H9 (cell line): ENCODE measurements at regions not wholly inside any gene's neighbourhood (a gene's known extent, or its start where the extent isn't known, plus 50 kb on each side); places are given as distances from the start of the nearest gene placed in this dataset.

Experiments used
- DNase-seq: peaks from one replicate; pipeline ENCODE4 v3.0.0-alpha.2; 2017
- H2AFZ ChIP-seq: one replicate; pipeline ENCODE4 v1.6.1; 2013; ENCODE audit warnings: mild to moderate bottlenecking, low read length, control low read depth, moderate library complexity
- H2AK5ac ChIP-seq: 2 replicates; pipeline ENCODE4 v1.6.1; 2013; ENCODE audit warnings: low read length, control low read depth, mixed read lengths; ENCODE audit not compliant: insufficient read length
- H2BK120ac ChIP-seq: one replicate; pipeline ENCODE4 v1.6.1; 2013; ENCODE audit warnings: low read depth, mild to moderate bottlenecking, low read length, control low read depth, inconsistent platforms; ENCODE audit not compliant: poor library complexity, severe bottlenecking
- H2BK12ac ChIP-seq: 2 replicates; pipeline ENCODE4 v1.6.1; 2013; ENCODE audit warnings: low read length, control low read depth, mixed read lengths, low read depth; ENCODE audit not compliant: insufficient read length
- H2BK15ac ChIP-seq: 2 replicates; pipeline ENCODE4 v1.6.1; 2013; ENCODE audit warnings: low read depth, low read length, control low read depth
- H2BK20ac ChIP-seq: one replicate; pipeline ENCODE4 v1.6.1; 2013; ENCODE audit warnings: low read depth, mild to moderate bottlenecking, low read length, control low read depth, inconsistent platforms; ENCODE audit not compliant: poor library complexity, severe bottlenecking
- H2BK5ac ChIP-seq: 2 replicates; pipeline ENCODE4 v1.6.1; 2013; ENCODE audit warnings: low read length, control low read depth, mixed read lengths; ENCODE audit not compliant: insufficient read length
- H3K14ac ChIP-seq: 2 replicates; pipeline ENCODE4 v1.6.1; 2013; ENCODE audit warnings: low read length, control low read depth; ENCODE audit not compliant: insufficient read depth
- H3K18ac ChIP-seq: 2 replicates; pipeline ENCODE4 v1.6.1; 2013; ENCODE audit warnings: low read depth, mild to moderate bottlenecking, mixed read lengths, low read length, control low read depth; ENCODE audit not compliant: insufficient read length
- H3K23ac ChIP-seq: 2 replicates; pipeline ENCODE4 v1.6.1; 2013; ENCODE audit warnings: low read length, control low read depth, mixed read lengths, low read depth; ENCODE audit not compliant: insufficient read length
- H3K23me2 ChIP-seq: 2 replicates; pipeline ENCODE4 v1.6.1; 2013; ENCODE audit warnings: low read depth, mild to moderate bottlenecking, mixed read lengths, low read length, control low read depth; ENCODE audit not compliant: insufficient read length, poor library complexity, severe bottlenecking
- H3K27ac ChIP-seq: 2 replicates; pipeline ENCODE4 v1.5.1; 2013; ENCODE audit warnings: low read length, control low read depth, mixed read lengths, low read depth; ENCODE audit not compliant: insufficient read length
- H3K27me3 ChIP-seq: 2 replicates; pipeline ENCODE4 v1.6.1; 2013; ENCODE audit warnings: low read length, control low read depth, inconsistent platforms; ENCODE audit not compliant: insufficient read depth
- H3K4ac ChIP-seq: 2 replicates; pipeline ENCODE4 v1.6.1; 2013; ENCODE audit warnings: low read depth, mild to moderate bottlenecking, control low read depth, inconsistent platforms, low read length, moderate library complexity
- H3K4me1 ChIP-seq: 2 replicates; pipeline ENCODE4 v1.6.1; 2013; ENCODE audit warnings: low read length, control low read depth, inconsistent platforms; ENCODE audit not compliant: insufficient read depth
- H3K4me2 ChIP-seq: 2 replicates; pipeline ENCODE4 v1.6.1; 2013; ENCODE audit warnings: low read length, control low read depth, mixed read lengths; ENCODE audit not compliant: insufficient read length, insufficient read depth
- H3K56ac ChIP-seq: 2 replicates; pipeline ENCODE4 v1.6.1; 2013; ENCODE audit warnings: low read depth, mild to moderate bottlenecking, mixed read lengths, low read length, control low read depth; ENCODE audit not compliant: insufficient read length
- H3K79me1 ChIP-seq: 2 replicates; pipeline ENCODE4 v1.6.1; 2013; ENCODE audit warnings: low read depth, mild to moderate bottlenecking, moderate library complexity, low read length, control low read depth, inconsistent platforms; ENCODE audit not compliant: insufficient read depth, poor library complexity, severe bottlenecking
- H3K79me2 ChIP-seq: 2 replicates; pipeline ENCODE4 v1.6.1; 2013; ENCODE audit warnings: low read length, control low read depth, inconsistent platforms; ENCODE audit not compliant: insufficient read depth
- H3K9ac ChIP-seq: 2 replicates; pipeline ENCODE4 v1.6.1; 2013; ENCODE audit warnings: low read length, control low read depth, mixed read lengths; ENCODE audit not compliant: insufficient read length; ENCODE audit errors: extremely low read depth
- H3K9me3 ChIP-seq: one replicate; pipeline ENCODE4 v1.6.1; 2013; ENCODE audit warnings: low read depth, low read length, inconsistent platforms; ENCODE audit not compliant: control insufficient read depth
- H3T11ph ChIP-seq: one replicate; pipeline ENCODE4 v1.6.1; 2013; ENCODE audit warnings: mild to moderate bottlenecking, low read length, control low read depth, inconsistent platforms
- H4K20me1 ChIP-seq: one replicate; pipeline ENCODE4 v1.6.1; 2013; ENCODE audit not compliant: control insufficient read depth, insufficient read length, insufficient read depth
- H4K5ac ChIP-seq: 2 replicates; pipeline ENCODE4 v1.6.1; 2013; ENCODE audit warnings: low read depth, mild to moderate bottlenecking, mixed read lengths, low read length, control low read depth; ENCODE audit not compliant: insufficient read length
- H4K8ac ChIP-seq: replicated peaks from 2 replicates; pipeline ENCODE4 v1.6.1; 2013; ENCODE audit warnings: low read length, control low read depth, mixed read lengths, low read depth; ENCODE audit not compliant: insufficient read length
- H4K91ac ChIP-seq: 2 replicates; pipeline ENCODE4 v1.6.1; 2013; ENCODE audit warnings: low read depth, mild to moderate bottlenecking, moderate library complexity, mixed read lengths, low read length, control low read depth; ENCODE audit not compliant: insufficient read length
- H3K27ac Mint-ChIP-seq, 3 experiments: 2 replicates in 2 of 3; 3 replicates in 1 of 3; pipeline ENCODE4 v1.8.0; 2020 to 2021; ENCODE audit warnings: mixed read lengths in 3 of 3, mild to moderate bottlenecking in 1 of 3, moderate library complexity in 1 of 3
- H3K27me3 Mint-ChIP-seq: 2 replicates; pipeline ENCODE4 v1.8.0; 2021; ENCODE audit warnings: low read depth, mild to moderate bottlenecking, moderate library complexity, mixed read lengths
- H3K36me3 Mint-ChIP-seq, 3 experiments: 2 replicates in 2 of 3; 3 replicates in 1 of 3; pipeline ENCODE4 v1.8.0; 2020 to 2021; ENCODE audit warnings: low read depth in 3 of 3, mixed read lengths in 3 of 3; ENCODE audit not compliant: insufficient read depth in 1 of 3
- H3K4me1 Mint-ChIP-seq, 2 experiments: 2 replicates each; pipeline ENCODE4 v1.8.0; 2020; ENCODE audit warnings: mixed read lengths in 2 of 2
- H3K4me3 Mint-ChIP-seq, 2 experiments: 2 replicates in 1 of 2; 3 replicates in 1 of 2; pipeline ENCODE4 v1.8.0; 2020 to 2021; ENCODE audit warnings: mild to moderate bottlenecking in 2 of 2, mixed read lengths in 2 of 2, moderate library complexity in 1 of 2
- H3K9me3 Mint-ChIP-seq, 2 experiments: 2 replicates in 1 of 2; 3 replicates in 1 of 2; pipeline ENCODE4 v1.8.0; 2020; ENCODE audit warnings: mild to moderate bottlenecking in 2 of 2, mixed read lengths in 2 of 2, moderate library complexity in 1 of 2
- CTCF ChIP-seq: fragments of 200-600 bp; sonication (generic); conservative IDR thresholded peaks from 3 replicates; pipeline ENCODE4 v1.8.0; 2021; ENCODE audit warnings: antibody characterized with exemption, mild to moderate bottlenecking
- WGBS: extraction: QIAGEN DNeasy Blood & Tissue Kit; methylation state at CpG from one replicate; pipeline ENCODE4 v1.1.7; 2013; ENCODE audit warnings: missing lambda C conversion rate, low lambda C conversion rate, mixed read lengths; ENCODE audit not compliant: insufficient read length; ENCODE audit errors: extremely low coverage; 5-methylcytosine and 5-hydroxymethylcytosine counted together

GRCh38 chr9:73892335-73892734 is 604.8 kb upstream of the RORB start:
- Histone ChIP-seq H3K79me2 (no peaks in the 10 kb centered on the region), H4K5ac (no peak overlapping the region), H3K27ac (no peak overlapping the region), H3K14ac (no peak overlapping the region), H2BK12ac (no peak overlapping the region), H2BK5ac (no peak overlapping the region), H4K91ac (no peak overlapping the region), H3K27me3 (no peaks in the 10 kb centered on the region), H2AK5ac (no peak overlapping the region), H3K56ac (no peak overlapping the region), H3K4me1 (no peaks in the 10 kb centered on the region), H2BK15ac (no peak overlapping the region), H3T11ph (no peak overlapping the region), H3K9ac (no peak overlapping the region), H3K23ac (no peak overlapping the region), H4K20me1 (no peaks in the 10 kb centered on the region), H4K8ac (no peak overlapping the region), H2BK20ac (no peak overlapping the region), H3K18ac (no peak overlapping the region), H3K9me3 (no peaks in the 10 kb centered on the region), H3K23me2 (no peaks in the 10 kb centered on the region), H3K79me1 (no peaks in the 10 kb centered on the region), H2BK120ac (no peak overlapping the region), H2AFZ (no peak overlapping the region), H3K4me2 (no peak overlapping the region), H3K4ac (no peak overlapping the region)
- WGBS, result no CpG with 5 or more reads among the region's 3 CpGs
- no peak overlapping the region; a peak in 1 of 7 replicates for H3K27ac Mint-ChIP-seq
- no peak for TF ChIP-seq CTCF
- H3K4me3 Mint-ChIP-seq, result no peak overlapping the region
- H3K27me3 Mint-ChIP-seq, result no peaks in the 10 kb centered on the region
- H3K36me3 Mint-ChIP-seq, result peaks cover 0 to 5% (median 3%) of the 10 kb centered on the region in 3 experiments; a peak in 3 of 7 replicates
- no peak for DNase-seq
- H3K4me1 Mint-ChIP-seq, result no peaks in the 10 kb centered on the region
- H3K9me3 Mint-ChIP-seq, result peaks cover 2 to 3% of the 10 kb centered on the region in 2 experiments; a peak in 3 of 5 replicates
